IgD-negative memory B cell (primary cell): ENCODE measurements at regions not wholly inside any gene's neighbourhood (a gene's known extent, or its start where the extent isn't known, plus 50 kb on each side); places are given as distances from the start of the nearest gene placed in this dataset.

Source experiments
- H3K27ac Mint-ChIP-seq, 3 donors: one replicate each; pipeline ENCODE4 v1.8.0; 2020 to 2022; ENCODE audit warnings: mild to moderate bottlenecking in 3 of 3, mixed read lengths in 3 of 3, moderate library complexity in 1 of 3
- H3K27me3 Mint-ChIP-seq: one replicate; pipeline ENCODE4 v1.8.0; 2021; ENCODE audit warnings: mixed read lengths
- H3K36me3 Mint-ChIP-seq: one replicate; pipeline ENCODE4 v1.8.0; 2020; ENCODE audit warnings: mild to moderate bottlenecking, mixed read lengths
- H3K4me1 Mint-ChIP-seq, 3 donors: one replicate each; pipeline ENCODE4 v1.8.0; 2020 to 2022; ENCODE audit warnings: mixed read lengths in 3 of 3, mild to moderate bottlenecking in 1 of 3
- H3K4me3 Mint-ChIP-seq, 4 donors: one replicate each; pipeline ENCODE4 v1.8.0; 2020 to 2022; ENCODE audit warnings: mild to moderate bottlenecking in 4 of 4, mixed read lengths in 4 of 4, moderate library complexity in 3 of 4
- H3K9me3 Mint-ChIP-seq, 3 donors: one replicate each; pipeline ENCODE4 v1.8.0; 2020 to 2021; ENCODE audit warnings: mixed read lengths in 3 of 3, mild to moderate bottlenecking in 1 of 3

GRCh38 chr5:125201446-125202052 lies 455.1 kb upstream of the ZNF608 start:
- Mint-ChIP-seq H3K4me3 (no peak overlapping the region), H3K9me3 (no peaks in the 10 kb centered on the region), H3K4me1 (peaks cover 0 to 9% (median 3%) of the 10 kb centered on the region in 3 donors), H3K27ac (no peak overlapping the region), H3K36me3 (no peaks in the 10 kb centered on the region), H3K27me3 (no peaks in the 10 kb centered on the region)

GRCh38 chr5:125202353-125202752 lies 455.9 kb upstream of the ZNF608 start:
- peaks cover 0 to 1% (median 0%) of the 10 kb centered on the region in 3 donors for H3K9me3 Mint-ChIP-seq
- peaks cover 0 to 9% (median 3%) of the 10 kb centered on the region in 3 donors for H3K4me1 Mint-ChIP-seq
- no peak overlapping the region for H3K27ac Mint-ChIP-seq
- H3K4me3 Mint-ChIP-seq = no peak overlapping the region
- no peaks in the 10 kb centered on the region for H3K27me3 Mint-ChIP-seq
- H3K36me3 Mint-ChIP-seq = no peaks in the 10 kb centered on the region

- Mint-ChIP-seq H3K9me3 (peaks cover 0 to 1% (median 0%) of the 10 kb centered on the region in 3 donors), H3K4me1 (peaks cover 0 to 9% (median 3%) of the 10 kb centered on the region in 3 donors), H3K36me3 (no peaks in the 10 kb centered on the region), H3K27ac (no peak overlapping the region), H3K4me3 (no peak overlapping the region), H3K27me3 (no peaks in the 10 kb centered on the region)
Observed at GRCh38 chr5:125202871-125203438, 456.5 kb upstream of the ZNF608 start.

GRCh38 chr5:125203912-125204311 lies 457.5 kb upstream of the ZNF608 start:
- Mint-ChIP-seq H3K27ac (no peak overlapping the region), H3K4me1 (peaks cover 0 to 9% (median 3%) of the 10 kb centered on the region in 3 donors), H3K9me3 (peaks cover 0 to 1% (median 0%) of the 10 kb centered on the region in 3 donors), H3K36me3 (no peaks in the 10 kb centered on the region), H3K4me3 (no peak overlapping the region), H3K27me3 (no peaks in the 10 kb centered on the region)

GRCh38 chr5:125205601-125206225 lies 459.3 kb upstream of the ZNF608 start:
- Mint-ChIP-seq H3K9me3 (peaks cover 0 to 6% (median 0%) of the 10 kb centered on the region in 3 donors), H3K27me3 (no peaks in the 10 kb centered on the region), H3K27ac (no peak overlapping the region), H3K4me1 (peaks cover 0 to 4% (median 3%) of the 10 kb centered on the region in 3 donors), H3K36me3 (peaks cover 2% of the 10 kb centered on the region), H3K4me3 (no peak overlapping the region)

- Mint-ChIP-seq H3K4me3 (no peak overlapping the region), H3K27ac (no peak overlapping the region), H3K27me3 (no peaks in the 10 kb centered on the region), H3K4me1 (peaks cover 0 to 3% (median 2%) of the 10 kb centered on the region in 3 donors), H3K9me3 (peaks cover 0 to 6% (median 0%) of the 10 kb centered on the region in 3 donors), H3K36me3 (peaks cover 2% of the 10 kb centered on the region)
Observed at GRCh38 chr5:125207856-125208255, 461.4 kb upstream of the ZNF608 start.

- no peaks in the 10 kb centered on the region for H3K27me3 Mint-ChIP-seq
- H3K36me3 Mint-ChIP-seq = peaks cover 2% of the 10 kb centered on the region
- H3K27ac Mint-ChIP-seq = no peak overlapping the region
- H3K9me3 Mint-ChIP-seq = peaks cover 0 to 6% (median 0%) of the 10 kb centered on the region in 3 donors
- no peak overlapping the region for H3K4me3 Mint-ChIP-seq
- H3K4me1 Mint-ChIP-seq = peaks cover 0 to 2% (median 0%) of the 10 kb centered on the region in 3 donors
Observed at GRCh38 chr5:125209650-125210049, 463.2 kb upstream of the ZNF608 start.

DNA sequence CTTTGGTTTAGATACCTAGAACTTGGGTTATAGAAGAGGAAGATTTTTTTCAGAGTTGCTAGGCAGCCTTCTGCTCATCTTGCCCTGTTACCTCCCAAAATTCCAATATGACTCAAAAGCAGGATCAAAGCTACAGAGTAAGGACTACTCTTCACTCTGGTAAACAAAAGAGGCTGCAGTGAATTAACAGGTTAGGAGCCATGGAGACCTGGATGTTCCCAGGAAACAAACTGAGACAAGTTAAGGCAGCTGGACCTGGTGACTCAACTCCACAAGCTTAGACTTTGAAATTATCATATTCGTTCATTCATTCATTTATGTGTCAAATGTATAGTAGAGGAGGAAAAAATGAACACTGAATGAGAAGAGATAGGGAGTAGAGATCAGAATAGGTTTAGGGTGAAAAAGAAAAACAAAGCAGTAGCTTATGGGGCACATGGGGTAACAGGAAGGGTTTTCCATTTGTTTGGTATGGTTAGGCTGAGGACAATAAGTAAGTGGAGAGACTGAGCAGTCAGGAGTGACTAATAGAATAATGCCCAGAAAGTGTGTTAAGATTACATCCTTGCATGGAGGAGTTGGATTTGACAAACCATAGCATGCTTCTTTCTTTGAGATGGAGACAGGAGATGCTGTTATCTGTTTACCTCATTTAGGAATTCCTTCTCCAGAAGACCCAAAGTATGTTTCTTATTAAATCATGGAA lies 464.0 kb upstream of the ZNF608 start:
- Mint-ChIP-seq H3K4me1 (peaks cover 0 to 2% (median 0%) of the 10 kb centered on the region in 3 donors), H3K27me3 (no peaks in the 10 kb centered on the region), H3K36me3 (peaks cover 2% of the 10 kb centered on the region), H3K27ac (no peak overlapping the region), H3K9me3 (peaks cover 0 to 6% (median 0%) of the 10 kb centered on the region in 3 donors), H3K4me3 (no peak overlapping the region)

DNA sequence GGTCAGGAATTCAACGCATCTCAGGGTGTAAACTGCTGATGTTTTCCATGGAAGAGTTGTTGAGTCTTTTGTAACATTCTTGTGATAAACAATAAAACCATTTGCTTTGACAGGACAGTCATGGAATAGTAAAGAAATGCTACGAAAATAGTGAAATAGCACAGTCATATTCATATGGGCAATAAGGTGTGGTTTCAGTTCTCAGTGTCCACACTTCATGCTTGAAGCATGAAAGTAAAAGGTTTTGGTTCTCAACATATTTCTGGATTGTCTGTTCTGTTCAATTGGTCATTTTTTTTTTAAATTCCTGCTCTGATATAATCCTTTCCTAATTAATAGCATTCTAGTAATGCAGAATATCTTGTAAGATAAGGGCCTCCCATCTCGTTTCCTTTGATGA lies 467.6 kb upstream of the ZNF608 start:
- Mint-ChIP-seq H3K27ac (no peak overlapping the region), H3K9me3 (peaks cover 0 to 4% (median 0%) of the 10 kb centered on the region in 3 donors), H3K36me3 (peaks cover 2% of the 10 kb centered on the region), H3K27me3 (no peaks in the 10 kb centered on the region), H3K4me1 (no peaks in the 10 kb centered on the region), H3K4me3 (no peak overlapping the region)

GRCh38 chr5:125215593-125215992 lies 469.2 kb upstream of the ZNF608 start:
- no peaks in the 10 kb centered on the region for H3K4me1 Mint-ChIP-seq
- H3K27me3 Mint-ChIP-seq = no peaks in the 10 kb centered on the region
- no peaks in the 10 kb centered on the region for H3K36me3 Mint-ChIP-seq
- no peak overlapping the region for H3K4me3 Mint-ChIP-seq
- no peak overlapping the region for H3K27ac Mint-ChIP-seq
- peaks cover 0 to 1% (median 0%) of the 10 kb centered on the region in 3 donors for H3K9me3 Mint-ChIP-seq

DNA sequence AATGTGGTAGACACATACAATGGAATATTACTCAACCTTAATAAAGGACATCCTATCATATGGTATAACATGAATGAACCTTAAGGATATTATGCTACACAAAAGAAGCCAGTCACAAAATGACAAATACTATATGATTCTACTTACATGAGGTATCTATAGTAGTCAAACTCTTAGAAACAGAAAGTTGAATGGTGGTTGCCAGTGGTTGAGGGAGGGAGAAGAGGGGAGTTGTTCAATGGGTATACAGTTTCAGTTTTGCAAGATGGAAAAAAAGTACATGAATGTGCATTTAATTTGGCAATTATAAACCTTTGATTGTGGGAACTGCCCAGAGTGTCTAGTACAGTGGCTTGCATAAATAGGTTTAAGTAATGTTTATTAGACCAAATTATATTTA lies 473.3 kb upstream of the ZNF608 start:
- Mint-ChIP-seq H3K36me3 (no peaks in the 10 kb centered on the region), H3K27ac (no peak overlapping the region), H3K9me3 (no peaks in the 10 kb centered on the region), H3K4me3 (no peak overlapping the region), H3K4me1 (no peaks in the 10 kb centered on the region), H3K27me3 (no peaks in the 10 kb centered on the region)

DNA sequence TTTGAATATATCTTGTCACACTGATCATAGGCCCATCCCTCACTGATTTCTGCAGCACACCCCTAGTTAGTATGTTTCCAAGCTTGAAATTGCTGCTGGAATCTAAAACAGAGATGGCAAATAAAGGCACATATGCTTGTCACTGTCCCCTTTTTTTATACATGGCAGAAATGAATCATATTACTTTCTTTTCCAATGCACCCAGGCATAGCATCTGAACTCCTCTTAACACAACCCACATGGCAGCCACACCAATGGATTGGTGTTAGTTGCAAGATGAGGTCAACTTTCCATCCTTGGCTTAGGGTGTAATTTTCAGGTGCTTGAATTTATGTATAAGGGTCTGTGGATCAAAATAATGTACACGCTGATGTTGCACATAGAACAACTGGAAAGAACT lies 473.8 kb upstream of the ZNF608 start:
- Mint-ChIP-seq H3K27me3 (no peaks in the 10 kb centered on the region), H3K4me1 (no peaks in the 10 kb centered on the region), H3K4me3 (no peak overlapping the region), H3K27ac (no peak overlapping the region), H3K36me3 (no peaks in the 10 kb centered on the region), H3K9me3 (no peaks in the 10 kb centered on the region)

GRCh38 chr5:125222597-125223240 lies 476.3 kb upstream of the ZNF608 start:
- no peaks in the 10 kb centered on the region for H3K36me3 Mint-ChIP-seq
- no peaks in the 10 kb centered on the region for H3K9me3 Mint-ChIP-seq
- H3K4me1 Mint-ChIP-seq = peaks cover 0 to 2% (median 0%) of the 10 kb centered on the region in 3 donors
- no peaks in the 10 kb centered on the region for H3K27me3 Mint-ChIP-seq
- H3K27ac Mint-ChIP-seq = no peak overlapping the region
- H3K4me3 Mint-ChIP-seq = no peak overlapping the region

- H3K9me3 Mint-ChIP-seq = no peaks in the 10 kb centered on the region
- H3K4me1 Mint-ChIP-seq = peaks cover 0 to 2% (median 0%) of the 10 kb centered on the region in 3 donors
- no peaks in the 10 kb centered on the region for H3K27me3 Mint-ChIP-seq
- no peak overlapping the region for H3K27ac Mint-ChIP-seq
- no peak overlapping the region for H3K4me3 Mint-ChIP-seq
- H3K36me3 Mint-ChIP-seq = no peaks in the 10 kb centered on the region
Observed at GRCh38 chr5:125225424-125225823, 479.0 kb upstream of the ZNF608 start.

GRCh38 chr5:125226825-125227224 lies 480.4 kb upstream of the ZNF608 start:
- H3K4me3 Mint-ChIP-seq = no peak overlapping the region
- H3K36me3 Mint-ChIP-seq = peaks cover 3% of the 10 kb centered on the region
- peaks cover 0 to under 1% (median 0%) of the 10 kb centered on the region in 3 donors for H3K9me3 Mint-ChIP-seq
- peaks cover 0 to 2% (median 0%) of the 10 kb centered on the region in 3 donors for H3K4me1 Mint-ChIP-seq
- no peaks in the 10 kb centered on the region for H3K27me3 Mint-ChIP-seq
- H3K27ac Mint-ChIP-seq = no peak overlapping the region
